ENCODE measurements at regions not wholly inside any gene's neighbourhood (a gene's known extent, or its start where the extent isn't known, plus 50 kb on each side); places are given as distances from the start of the nearest gene placed in this dataset.
A peak's percentile ranks its signal among the peaks of the same experiment; 100 is the strongest.

- no peak for DNase-seq
- Histone ChIP-seq H3K27ac (no peak overlapping the region), H3K4me3 (no peak overlapping the region), H3K4me1 (peaks cover 7% of the 10 kb centered on the region), H3K9me3 (no peaks in the 10 kb centered on the region), H3K36me3 (no peaks in the 10 kb centered on the region), H3K27me3 (ENCODE audit: low read depth) (no peaks in the 10 kb centered on the region)
- ATAC-seq = no peak
- no peak for TF ChIP-seq CTCF (IDR thresholded peaks at IDR 0.05)
- intact Hi-C loops (cut with DNase I) = no loop called here
These were observed 130.9 kb upstream of the RND3 start for GRCh38 chr2:150618245-150618895.

DNA sequence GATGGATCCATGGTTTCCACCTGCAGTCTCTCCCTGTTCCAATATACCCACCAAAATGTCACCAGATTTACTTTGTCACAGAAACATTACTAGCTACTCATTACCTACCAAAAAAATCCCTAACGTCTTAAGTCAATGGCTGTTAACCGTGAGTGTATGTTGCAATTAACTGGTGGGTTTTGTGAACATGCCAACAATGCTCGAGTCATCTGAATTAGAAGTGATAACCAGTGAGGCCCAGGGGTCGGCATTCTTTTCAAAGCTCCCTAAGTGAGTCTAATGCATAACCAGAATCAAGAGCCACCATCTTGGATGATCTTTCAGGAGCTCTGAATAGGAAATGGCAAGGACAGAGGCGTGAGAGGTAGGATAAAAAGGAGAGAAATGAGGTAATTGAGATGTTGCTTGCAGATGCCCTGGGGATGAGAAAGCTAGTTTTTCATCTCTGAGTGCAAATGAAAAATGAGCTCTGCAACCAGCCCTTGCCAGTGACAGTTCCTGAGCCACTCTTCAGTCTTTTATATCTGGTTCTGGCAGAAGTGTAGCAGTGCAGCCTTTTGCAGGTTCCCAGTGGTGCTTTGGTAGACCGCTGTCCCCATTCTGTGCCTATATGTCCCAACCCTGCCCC is 130.0 kb upstream of the RND3 start:
- H3K4me1 ChIP-seq = peaks cover 7% of the 10 kb centered on the region
- H3K4me3 ChIP-seq = no peak overlapping the region
- ATAC-seq (no peak), DNase-seq (no peak)
- H3K9me3 ChIP-seq = no peaks in the 10 kb centered on the region
- no peak overlapping the region for H3K27ac ChIP-seq
- intact Hi-C loops (cut with DNase I) = no loop called here
- H3K27me3 ChIP-seq (ENCODE audit: low read depth) = no peaks in the 10 kb centered on the region
- no peaks in the 10 kb centered on the region for H3K36me3 ChIP-seq
- no peak for TF ChIP-seq CTCF (IDR thresholded peaks at IDR 0.05)

GRCh38 chr2:150612957-150613710 is 125.7 kb upstream of the RND3 start:
- H3K36me3 ChIP-seq = no peaks in the 10 kb centered on the region
- no peak overlapping the region for H3K4me3 ChIP-seq
- H3K4me1 ChIP-seq = peaks cover 7% of the 10 kb centered on the region
- H3K9me3 ChIP-seq = no peaks in the 10 kb centered on the region
- TF ChIP-seq CTCF (IDR thresholded peaks at IDR 0.05) = no peak
- DNase-seq (no peak), ATAC-seq (peak in 1 of 2 donors; percentile 39)
- no peaks in the 10 kb centered on the region for H3K27me3 ChIP-seq (ENCODE audit: low read depth)
- H3K27ac ChIP-seq = no peak overlapping the region
- intact Hi-C loops (cut with DNase I) = no loop called here

- DNase-seq (no peak), ATAC-seq (peak; percentile 48 to 57)
- intact Hi-C loops (cut with DNase I) = no loop called here
- H3K4me1 ChIP-seq = peaks cover 7% of the 10 kb centered on the region
- peak; percentile 37 for TF ChIP-seq CTCF (IDR thresholded peaks at IDR 0.05)
- H3K36me3 ChIP-seq = no peaks in the 10 kb centered on the region
- no peaks in the 10 kb centered on the region for H3K27me3 ChIP-seq (ENCODE audit: low read depth)
- H3K9me3 ChIP-seq = no peaks in the 10 kb centered on the region
- no peak overlapping the region for H3K27ac ChIP-seq
- no peak overlapping the region for H3K4me3 ChIP-seq
These were observed 123.3 kb upstream of the RND3 start for GRCh38 chr2:150610670-150611279.

DNA sequence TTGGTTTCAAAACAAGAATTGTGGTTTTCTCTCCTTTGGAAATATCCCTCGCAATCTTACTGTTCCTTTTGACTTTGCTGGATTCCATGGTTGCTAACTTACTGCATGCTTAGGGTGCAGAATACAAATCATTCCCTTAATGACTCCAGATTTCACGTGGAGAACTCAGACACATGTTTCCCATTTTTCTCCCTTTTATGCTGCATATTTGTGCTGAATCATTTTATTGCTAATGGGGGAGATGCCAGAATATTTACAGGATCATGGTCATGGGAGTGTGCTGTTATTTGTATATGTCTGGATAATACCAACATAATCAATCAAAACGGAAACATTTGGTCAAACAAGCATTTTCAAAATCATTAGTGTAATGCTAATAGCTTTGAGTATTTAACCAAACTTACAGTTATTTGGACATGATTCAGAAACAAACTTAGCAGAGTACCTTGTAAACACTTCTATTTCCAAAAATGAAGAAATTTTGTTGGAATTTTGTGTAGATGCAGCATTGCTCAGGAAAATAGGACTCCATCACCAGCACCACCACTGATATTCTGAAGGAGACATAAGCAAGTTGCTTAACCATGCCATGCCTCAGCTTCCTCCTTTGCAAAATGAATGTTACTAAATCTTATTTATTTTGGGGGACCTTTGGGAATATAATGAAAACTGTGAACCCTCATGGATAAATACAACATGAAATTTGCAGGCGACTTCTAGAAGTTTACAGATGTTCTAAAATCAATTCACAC is 122.5 kb upstream of the RND3 start:
- no peak for DNase-seq
- no peak for ATAC-seq
- Histone ChIP-seq H3K9me3 (no peaks in the 10 kb centered on the region), H3K27ac (no peak overlapping the region), H3K27me3 (ENCODE audit: low read depth) (no peaks in the 10 kb centered on the region), H3K4me1 (peaks cover 7% of the 10 kb centered on the region), H3K4me3 (no peak overlapping the region), H3K36me3 (no peaks in the 10 kb centered on the region)
- intact Hi-C loops (cut with DNase I) = no loop called here
- no peak for TF ChIP-seq CTCF (IDR thresholded peaks at IDR 0.05)

Data from lower lobe of right lung (tissue), 2 donors.